H1 (cell line): ENCODE measurements at regions not wholly inside any gene's neighbourhood (a gene's known extent, or its start where the extent isn't known, plus 50 kb on each side); places are given as distances from the start of the nearest gene placed in this dataset.

Experiments
- ASH2L ChIP-seq: fragments of 200-600, 300-600 bp; sonication (generic); IDR thresholded peaks from one replicate; pipeline ENCODE4 v1.7.1; 2017; ENCODE audit warnings: low read length
- CTCF ChIP-seq, 3 experiments: IDR thresholded peaks; 1 replicate in 2 of 3; 2 replicates in 1 of 3; pipeline versions ENCODE4 v1.5.1 to v1.6.1; 2011; ENCODE audit warnings: low read length in 3 of 3, mild to moderate bottlenecking in 3 of 3, inconsistent platforms in 2 of 3, low read depth in 1 of 3, moderate library complexity in 1 of 3; ENCODE audit not compliant: insufficient read depth in 1 of 3; ENCODE audit errors: control extremely low read depth in 1 of 3
- EZH2 ChIP-seq: fragments of 200-600 bp; sonication (generic); IDR thresholded peaks from 2 replicates; pipeline ENCODE4 v1.7.1; 2012; ENCODE audit warnings: low read depth, mild to moderate bottlenecking, moderate library complexity, low read length, inconsistent platforms; ENCODE audit not compliant: severe bottlenecking

- TF ChIP-seq EZH2, result no peak
- no peak for TF ChIP-seq CTCF (IDR thresholded peaks at IDR 0.05; ENCODE audit: control extremely low read depth in 1 of 3, insufficient read depth in 1 of 3, low read depth in 1 of 3, low read length in 3 of 3)
- no peak for TF ChIP-seq ASH2L
These were observed 437.5 kb downstream of the CBLN4 start (continued) for GRCh38 chr20:55567826-55568225.
